GM19023 (cell line): ENCODE measurements at regions not wholly inside any gene's neighbourhood (a gene's known extent, or its start where the extent isn't known, plus 50 kb on each side); places are given as distances from the start of the nearest gene placed in this dataset.

Experiments
- ATAC-seq: cut with Tn5 transposase; IDR thresholded peaks from one replicate; pipeline ENCODE4 v1.9.1; 2021; ENCODE audit warnings: mild to moderate bottlenecking, moderate library complexity; ENCODE audit not compliant: unreplicated experiment

DNA sequence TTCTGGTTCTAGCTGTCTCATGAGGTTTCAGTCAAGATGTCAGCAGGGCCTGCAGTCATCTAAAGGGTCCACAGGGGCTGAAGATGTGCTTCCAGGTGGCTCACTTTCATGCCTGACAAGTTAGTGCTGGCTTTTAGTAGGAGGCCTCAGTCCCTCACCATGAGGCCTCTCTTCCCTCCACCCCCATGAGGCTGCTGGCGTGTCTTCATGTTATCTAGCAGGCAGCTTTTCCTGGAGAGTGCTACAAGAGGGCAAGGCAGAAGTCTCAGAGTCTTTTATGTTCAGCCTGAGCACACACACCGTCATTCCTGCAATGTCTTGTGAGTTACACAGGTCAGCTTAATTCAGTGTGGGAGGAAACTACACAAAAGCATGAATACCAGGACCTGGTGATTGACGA is 769.9 kb downstream of the HDGFL1 start:
- no peak for ATAC-seq

DNA sequence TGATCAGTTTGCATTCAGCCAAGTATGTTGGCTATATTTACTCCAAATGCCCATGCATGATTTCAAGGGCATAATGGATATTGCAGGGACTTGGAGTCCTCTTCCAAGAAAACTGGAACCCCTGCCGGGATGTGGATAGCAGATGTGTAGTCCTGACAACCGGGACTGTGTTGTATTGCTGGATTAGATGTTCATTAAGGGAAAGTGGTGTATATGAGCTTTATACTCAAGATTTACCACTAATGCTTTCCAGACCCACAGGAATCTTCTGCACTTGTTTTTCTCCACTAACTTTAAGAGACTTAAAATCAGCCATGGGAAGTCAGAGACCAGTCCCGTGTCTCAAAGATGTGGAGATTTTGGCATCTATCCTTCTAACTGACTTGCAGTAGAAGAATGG is 770.9 kb downstream of the HDGFL1 start:
- ATAC-seq: no peak

- no peak for ATAC-seq
Observed at GRCh38 chr6:23343610-23344306, 774.4 kb downstream of the HDGFL1 start.

DNA sequence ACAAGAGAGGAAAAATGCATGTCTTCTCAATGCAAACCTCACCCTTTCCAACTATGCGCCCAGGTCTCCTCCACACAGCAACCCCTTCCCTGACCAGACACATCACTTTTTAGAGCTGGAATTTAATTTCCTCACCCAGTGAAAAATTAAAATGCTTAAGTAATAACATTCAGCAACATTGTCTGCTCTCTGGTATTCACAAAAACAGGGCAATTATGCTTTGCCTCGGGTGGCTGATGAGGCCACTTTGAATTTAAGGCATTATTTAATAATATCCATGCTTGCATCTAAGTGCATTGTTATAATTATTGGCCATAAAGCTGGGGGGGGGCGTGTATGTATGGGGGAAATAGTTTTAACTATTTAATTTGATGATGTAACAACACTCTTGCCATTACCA is 777.8 kb upstream of the NRSN1 start:
- no peak for ATAC-seq

- ATAC-seq: no peak
Observed at GRCh38 chr6:23349521-23350147, 776.4 kb upstream of the NRSN1 start.

DNA sequence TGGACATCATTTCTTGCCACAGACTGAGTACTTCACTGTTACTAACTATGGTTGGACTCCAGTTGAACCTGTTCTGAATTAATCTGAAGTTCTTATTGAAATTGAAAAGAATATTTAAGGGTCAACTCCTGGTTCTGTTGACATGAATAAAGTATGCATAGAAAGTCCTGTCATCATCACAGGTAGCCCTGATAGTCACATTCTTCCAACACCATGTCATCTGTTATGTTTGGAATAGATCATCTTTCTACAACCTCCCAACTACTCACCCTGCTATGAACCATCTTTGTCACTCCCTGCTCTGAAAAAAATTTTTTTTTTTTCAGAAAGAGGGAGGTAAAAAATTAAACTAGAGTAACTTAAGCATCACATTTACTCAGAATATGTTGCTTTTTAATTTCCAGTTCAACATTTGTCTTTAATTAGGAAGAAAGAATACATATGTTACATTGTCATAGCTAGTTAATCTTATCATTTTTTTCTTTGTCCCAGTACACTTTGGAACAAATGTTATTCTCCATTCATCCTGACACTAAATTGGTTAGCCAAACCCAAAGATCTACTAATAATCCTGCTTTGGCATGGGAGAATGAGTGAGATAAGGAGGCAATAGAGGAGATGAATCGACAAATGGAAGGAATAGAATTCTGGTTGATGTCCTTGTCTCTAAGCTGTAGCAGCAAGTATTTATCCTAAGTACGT is 775.1 kb upstream of the NRSN1 start:
- no peak for ATAC-seq

DNA sequence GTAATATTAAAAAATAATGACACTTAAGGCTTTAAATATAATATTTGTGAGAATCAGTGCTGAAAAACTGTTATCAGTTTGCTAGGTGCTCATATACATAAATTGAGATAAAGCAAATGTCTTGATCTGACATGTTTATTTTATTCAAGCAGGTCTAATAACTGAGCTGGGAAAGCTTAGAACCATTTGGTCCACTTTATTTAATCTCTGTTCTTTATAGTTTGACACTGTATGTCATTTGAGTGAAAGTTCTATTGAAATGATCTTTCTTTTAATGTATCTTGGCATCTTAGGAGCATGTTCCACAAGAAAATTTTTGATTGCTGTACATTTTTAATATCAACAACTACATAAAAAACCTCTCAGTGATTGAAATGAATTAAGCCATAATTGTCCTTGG is 772.0 kb upstream of the NRSN1 start:
- ATAC-seq: no peak

- ATAC-seq: no peak
Observed at GRCh38 chr6:23357185-23357766, 768.7 kb upstream of the NRSN1 start.

- ATAC-seq: no peak
Observed at GRCh38 chr6:23365732-23366131, 760.3 kb upstream of the NRSN1 start.

GRCh38 chr6:23367311-23367710 is 758.7 kb upstream of the NRSN1 start:
- ATAC-seq: no peak

DNA sequence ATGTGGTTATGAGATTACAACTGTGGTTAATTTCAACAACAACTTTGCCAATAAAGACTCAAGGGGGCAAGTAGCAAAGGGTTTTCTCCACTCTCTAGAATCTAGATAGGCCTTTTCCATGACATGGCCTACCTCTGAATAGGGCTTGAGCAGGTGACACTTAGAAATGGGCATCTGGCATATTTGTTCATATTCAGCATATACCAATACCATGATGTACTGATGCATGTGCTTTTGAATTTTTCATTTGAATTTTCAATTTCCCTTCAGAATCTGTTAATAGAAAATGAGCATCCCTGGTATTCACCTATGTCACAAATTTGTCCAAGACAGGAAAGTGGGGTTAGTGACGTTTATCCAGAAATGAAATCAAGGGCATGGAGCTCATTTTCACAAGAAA is 757.5 kb upstream of the NRSN1 start:
- ATAC-seq: no peak

DNA sequence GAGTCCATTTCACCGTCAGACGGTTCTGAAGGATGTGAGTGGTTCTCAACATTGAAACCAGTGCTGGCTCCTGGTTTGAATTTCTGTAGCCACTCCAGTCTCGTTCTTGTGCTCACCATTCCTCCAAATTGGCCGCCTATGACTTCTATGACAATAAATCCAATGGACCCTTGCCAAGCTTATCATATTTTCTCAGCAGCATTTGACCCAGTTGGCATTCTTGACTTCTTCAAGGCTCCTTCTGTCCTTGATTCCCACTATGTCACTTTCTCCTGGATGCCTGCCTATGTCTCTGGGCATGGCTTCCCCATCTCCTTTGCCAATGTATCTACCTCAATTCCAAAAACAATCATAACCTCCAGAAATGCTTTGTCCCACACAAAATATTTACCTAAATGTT is 756.0 kb upstream of the NRSN1 start:
- ATAC-seq: no peak

DNA sequence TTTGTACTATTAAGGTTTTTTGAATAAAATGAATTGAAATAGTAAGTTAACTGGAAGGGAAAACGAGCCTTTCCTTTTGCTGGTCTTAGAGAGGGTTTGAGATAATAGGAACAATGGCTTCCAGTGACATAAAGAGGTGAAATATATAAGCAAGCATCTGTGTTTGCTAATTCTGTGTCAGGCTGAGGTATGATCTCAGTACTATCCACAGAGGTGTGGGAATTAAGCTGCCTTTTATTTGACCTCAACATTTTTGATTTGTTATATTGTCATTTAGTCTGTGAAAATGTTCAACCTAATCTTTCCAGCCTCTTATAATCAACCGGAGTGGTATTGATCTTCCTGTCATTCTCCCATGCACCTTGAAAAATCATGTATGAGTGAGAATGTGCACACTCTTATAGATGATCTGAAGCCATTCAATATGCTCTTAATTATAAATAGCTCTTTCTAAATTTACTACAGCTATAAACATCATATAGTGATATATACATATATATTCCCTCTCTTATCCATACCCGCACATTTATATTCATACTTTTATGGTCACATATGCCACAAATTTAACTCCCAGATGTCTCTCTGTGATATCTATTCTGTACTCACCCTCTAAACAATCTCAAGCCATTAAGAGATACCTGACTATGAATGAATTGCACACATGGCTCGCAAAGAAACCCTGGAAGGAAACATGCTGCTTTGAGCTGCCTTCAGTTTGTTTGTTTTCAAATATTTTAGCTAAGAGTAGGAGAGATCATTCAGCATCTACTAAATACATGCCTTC is 754.7 kb upstream of the NRSN1 start:
- ATAC-seq: no peak

DNA sequence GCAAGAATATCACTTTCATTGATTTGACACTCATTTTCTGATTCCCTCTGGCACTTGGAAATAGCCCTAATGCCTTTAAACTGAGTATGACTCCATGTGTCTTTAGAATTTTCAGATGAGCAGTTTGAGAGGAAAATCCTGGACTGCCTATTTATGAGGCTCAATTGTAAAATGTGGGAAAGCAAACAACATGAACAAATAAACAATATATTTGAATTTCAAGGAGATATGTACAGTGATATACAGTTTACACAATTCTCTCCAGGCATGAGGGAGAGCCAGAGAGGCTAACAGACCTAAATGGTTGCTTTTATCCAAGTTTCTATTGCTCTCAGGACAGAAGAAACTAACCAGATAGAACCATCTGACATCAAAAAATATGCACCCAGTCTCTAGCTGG is 748.2 kb upstream of the NRSN1 start:
- ATAC-seq: no peak

DNA sequence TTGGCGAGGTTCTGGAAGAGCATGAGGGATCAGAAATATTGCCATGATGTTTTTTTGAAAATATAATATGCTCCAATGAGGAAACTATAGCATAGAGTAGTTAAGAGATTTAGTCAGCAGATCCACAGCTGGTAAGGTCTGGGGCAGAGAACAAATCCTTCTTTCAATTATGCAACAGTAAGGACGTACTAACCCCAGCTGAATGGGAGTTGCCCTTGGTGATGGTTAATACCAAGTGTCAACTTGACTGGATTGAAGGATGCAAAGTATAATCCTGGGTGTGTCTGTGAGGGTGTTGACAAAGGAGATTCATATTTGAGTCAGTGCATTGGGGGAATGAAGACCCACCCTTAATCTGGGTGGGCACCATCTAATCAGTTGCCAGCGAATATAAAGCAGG is 745.5 kb upstream of the NRSN1 start:
- no peak for ATAC-seq

GRCh38 chr6:23388086-23388783 is 737.8 kb upstream of the NRSN1 start:
- ATAC-seq: no peak

GRCh38 chr6:23389386-23389785 is 736.6 kb upstream of the NRSN1 start:
- no peak for ATAC-seq

GRCh38 chr6:23390221-23390620 is 735.8 kb upstream of the NRSN1 start:
- ATAC-seq: no peak

GRCh38 chr6:23394681-23395080 is 731.3 kb upstream of the NRSN1 start:
- no peak for ATAC-seq

DNA sequence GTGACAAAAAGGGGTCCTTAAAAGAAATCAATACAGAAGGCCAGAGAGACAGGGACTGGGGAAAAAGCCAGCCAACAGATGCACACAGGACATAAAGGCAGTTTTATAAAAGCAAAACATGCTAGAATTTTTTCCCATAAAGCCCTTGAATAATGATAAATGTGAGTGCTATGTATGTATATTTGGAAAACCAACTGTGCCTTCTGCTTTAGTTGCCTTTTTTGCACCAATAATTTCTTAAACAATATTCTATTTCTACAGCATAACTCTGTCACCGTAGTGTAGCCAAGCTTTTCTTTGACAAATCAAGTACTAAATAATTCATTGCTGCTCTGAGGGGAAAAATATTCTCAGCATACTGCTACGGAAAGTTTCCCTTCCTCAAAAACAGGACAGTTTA is 730.6 kb upstream of the NRSN1 start:
- ATAC-seq: no peak

DNA sequence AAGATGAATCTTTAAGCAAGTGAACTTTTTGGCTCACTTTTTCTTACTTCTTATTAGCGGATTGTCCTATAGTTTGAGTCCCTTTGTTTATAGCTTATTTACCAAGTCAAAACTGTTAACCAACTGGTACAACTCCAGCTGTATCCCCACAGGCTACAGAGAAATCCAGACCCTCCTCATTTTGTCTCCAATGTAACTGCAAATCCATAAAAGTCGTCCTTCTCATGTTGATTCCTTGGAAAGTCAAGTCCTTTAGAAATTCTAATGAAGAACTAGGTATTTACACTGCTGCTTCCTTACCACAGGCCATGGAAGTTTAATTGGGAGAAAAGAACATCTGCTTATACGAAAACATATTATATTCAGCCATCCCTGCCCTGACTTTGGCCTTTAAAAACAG is 729.1 kb upstream of the NRSN1 start:
- no peak for ATAC-seq
